ENCODE measurements at regions not wholly inside any gene's neighbourhood (a gene's known extent, or its start where the extent isn't known, plus 50 kb on each side); places are given as distances from the start of the nearest gene placed in this dataset.

GRCh38 chr2:219967247-219968245 lies 340.1 kb downstream of the SLC4A3 start:
- Mint-ChIP-seq H3K27ac (ENCODE audit: low read depth, unreplicated experiment) (peak overlapping the region; percentile 78), H3K4me1 (ENCODE audit: insufficient read depth, unreplicated experiment) (peaks cover 17% of the 10 kb centered on the region), H3K4me3 (ENCODE audit: unreplicated experiment) (no peak overlapping the region), H3K9me3 (ENCODE audit: unreplicated experiment) (no peaks in the 10 kb centered on the region), H3K27me3 (ENCODE audit: insufficient read depth, unreplicated experiment) (no peaks in the 10 kb centered on the region), H3K36me3 (ENCODE audit: insufficient read depth, unreplicated experiment) (no peaks in the 10 kb centered on the region)
- no peak for DNase-seq (ENCODE audit: unreplicated experiment)
- CTCF ChIA-PET: interaction anchor here (0.7 to 0.8 kb wide), 3 partner anchors 15 to 21 kb away, joined by 3 to 4 read pairs (median 3); no protein-coding TSS in a partner anchor
- POLR2A ChIA-PET: interaction anchor here (1.3 to 1.5 kb wide), 2 partner anchors 9 to 10 kb away, joined by 3 read pairs; no protein-coding TSS in a partner anchor
- intact Hi-C loops (cut with micrococcal nuclease): loop anchor here (2.0 to 10.0 kb wide), 3 partner anchors 227 to 309 kb away; no protein-coding TSS in a partner anchor
- TF ChIP-seq CTCF (IDR thresholded peaks at IDR 0.05; ENCODE audit: unreplicated experiment): no peak
- no TSS peak for BruUV-seq (replicated peaks)

- POLR2A ChIA-PET: interaction anchor here (0.7 to 1.5 kb wide), 10 partner anchors 9 to 301 kb away, joined by 3 to 6 read pairs (median 4); no protein-coding TSS in a partner anchor
- H3K36me3 Mint-ChIP-seq (ENCODE audit: insufficient read depth, unreplicated experiment): no peaks in the 10 kb centered on the region
- BruUV-seq (replicated peaks): TSS peak; percentile 93
- H3K4me1 Mint-ChIP-seq (ENCODE audit: insufficient read depth, unreplicated experiment): peaks cover 17% of the 10 kb centered on the region
- H3K9me3 Mint-ChIP-seq (ENCODE audit: unreplicated experiment): no peaks in the 10 kb centered on the region
- DNase-seq (ENCODE audit: unreplicated experiment): peak; percentile 97
- intact Hi-C loops (cut with micrococcal nuclease): loop anchor here (1.0 to 10.0 kb wide), 4 partner anchors 226 to 1603 kb away; partner anchors contain the start of gene EPHA4
- CTCF ChIA-PET: interaction anchor here (0.6 to 0.7 kb wide), 2 partner anchors 16 to 57 kb away, joined by 3 to 4 read pairs; no protein-coding TSS in a partner anchor
- no peak for TF ChIP-seq CTCF (IDR thresholded peaks at IDR 0.05; ENCODE audit: unreplicated experiment)
- H3K27ac Mint-ChIP-seq (ENCODE audit: low read depth, unreplicated experiment): peak overlapping the region; percentile 61
- peak overlapping the region; percentile 35 for H3K4me3 Mint-ChIP-seq (ENCODE audit: unreplicated experiment)
- H3K27me3 Mint-ChIP-seq (ENCODE audit: insufficient read depth, unreplicated experiment): no peaks in the 10 kb centered on the region
These were observed 341.4 kb downstream of the SLC4A3 start for GRCh38 chr2:219968685-219969345.

- Mint-ChIP-seq H3K9me3 (ENCODE audit: unreplicated experiment) (no peaks in the 10 kb centered on the region), H3K27ac (ENCODE audit: low read depth, unreplicated experiment) (peak overlapping the region; percentile 61), H3K4me1 (ENCODE audit: insufficient read depth, unreplicated experiment) (peaks cover 17% of the 10 kb centered on the region), H3K4me3 (ENCODE audit: unreplicated experiment) (no peak overlapping the region), H3K36me3 (ENCODE audit: insufficient read depth, unreplicated experiment) (no peaks in the 10 kb centered on the region), H3K27me3 (ENCODE audit: insufficient read depth, unreplicated experiment) (no peaks in the 10 kb centered on the region)
- ChIA-PET POLR2A (interaction anchor here (0.7 to 1.5 kb wide), 9 partner anchors 8 to 301 kb away, joined by 3 to 6 read pairs (median 3); no protein-coding TSS in a partner anchor), CTCF (interaction anchor here (0.6 kb wide), 1 partner anchor 58 kb away, joined by 4 read pairs; no protein-coding TSS in a partner anchor)
- intact Hi-C loops (cut with micrococcal nuclease): loop anchor here (1.0 to 10.0 kb wide), 4 partner anchors 225 to 1603 kb away; partner anchors contain the start of gene EPHA4
- no peak for TF ChIP-seq CTCF (IDR thresholded peaks at IDR 0.05; ENCODE audit: unreplicated experiment)
- no TSS peak for BruUV-seq (replicated peaks)
- DNase-seq (ENCODE audit: unreplicated experiment): peak; percentile 78
These were observed 342.1 kb downstream of the SLC4A3 start for GRCh38 chr2:219969508-219969907.
